Caco-2 (cell line): ENCODE measurements at regions not wholly inside any gene's neighbourhood (a gene's known extent, or its start where the extent isn't known, plus 50 kb on each side); places are given as distances from the start of the nearest gene placed in this dataset.

Source experiments
- BruUV-seq: library from RNA; stranded (reverse); fragments of 400-500 nt; replicated peaks from 2 replicates; lab custom pipeline; 2021; lab: Mats Ljungman, UMichigan
- CTCF ChIA-PET: fragments of 300-600 bp; sonication (Branson Sonifier 250); formaldehyde crosslinking; loops from one replicate; lab custom pipeline; 2022; ENCODE audit warnings: antibody characterized with exemption; lab: Charles Lee
- POLR2A ChIA-PET: fragments of 300-600 bp; sonication (Branson Sonifier 250); formaldehyde crosslinking; loops from one replicate; lab custom pipeline; 2022; ENCODE audit warnings: antibody characterized with exemption; lab: Charles Lee
- DNase-seq, 2 experiments: peaks; one replicate each; pipeline versions ENCODE4 v3.0.0 to v3.0.0-alpha.2; 2020 to 2022
- H3K27me3 ChIP-seq: replicated peaks from 2 replicates; pipeline ENCODE4 v1.6.0; 2011; ENCODE audit warnings: low read length; ENCODE audit not compliant: control insufficient read depth, insufficient read depth
- H3K36me3 ChIP-seq: 2 replicates; pipeline ENCODE4 v1.5.1; 2011; ENCODE audit warnings: low read length; ENCODE audit not compliant: control insufficient read depth, insufficient read depth
- H3K4me1 ChIP-seq: fragments of 250-450 bp; sonication (Bioruptor Pico); 2 replicates; pipeline ENCODE4 v1.5.1; 2020; ENCODE audit warnings: mild to moderate bottlenecking
- H3K4me3 ChIP-seq: 2 replicates; pipeline ENCODE4 v1.5.1; 2011; ENCODE audit warnings: low read depth, mild to moderate bottlenecking, control low read depth, low read length
- H3K9me3 ChIP-seq: fragments of 250-450 bp; sonication (Bioruptor Pico); 2 replicates; pipeline ENCODE4 v1.5.1; 2020; ENCODE audit warnings: mild to moderate bottlenecking, moderate library complexity
- H3K27ac Mint-ChIP-seq: one replicate; pipeline ENCODE4 v1.8.0; 2022; ENCODE audit warnings: mixed read lengths; ENCODE audit not compliant: unreplicated experiment
- H3K27me3 Mint-ChIP-seq: one replicate; pipeline ENCODE4 v1.8.0; 2022; ENCODE audit warnings: mixed read lengths; ENCODE audit not compliant: insufficient read depth, unreplicated experiment
- H3K36me3 Mint-ChIP-seq: one replicate; pipeline ENCODE4 v1.8.0; 2022; ENCODE audit warnings: mild to moderate bottlenecking, mixed read lengths; ENCODE audit not compliant: insufficient read depth, unreplicated experiment
- H3K4me1 Mint-ChIP-seq: one replicate; pipeline ENCODE4 v1.8.0; 2022; ENCODE audit warnings: low read depth, mixed read lengths; ENCODE audit not compliant: unreplicated experiment
- H3K4me3 Mint-ChIP-seq: one replicate; pipeline ENCODE4 v1.8.0; 2022; ENCODE audit warnings: mild to moderate bottlenecking, moderate library complexity, mixed read lengths; ENCODE audit not compliant: unreplicated experiment
- H3K9me3 Mint-ChIP-seq: one replicate; pipeline ENCODE4 v1.8.0; 2022; ENCODE audit warnings: mixed read lengths; ENCODE audit not compliant: unreplicated experiment
- CTCF ChIP-seq, 2 experiments: fragments of 200-600 bp in 1 of 2; IDR thresholded peaks; 1 replicate in 1 of 2; 2 replicates in 1 of 2; pipeline versions ENCODE4 v1.5.1 to v1.8.0; 2011 to 2022; ENCODE audit warnings: antibody characterized with exemption in 1 of 2, control low read depth in 1 of 2, inconsistent platforms in 1 of 2, low read depth in 1 of 2, low read length in 1 of 2, mild to moderate bottlenecking in 1 of 2, moderate library complexity in 1 of 2; ENCODE audit not compliant: insufficient read depth in 1 of 2, severe bottlenecking in 1 of 2, unreplicated experiment in 1 of 2
- intact Hi-C: fragments of 100-400 bp; cut with micrococcal nuclease; formaldehyde crosslinking; loops from one replicate; pipeline ENCODE4 v1.10.0; 2022; ENCODE audit not compliant: unreplicated experiment

GRCh38 chr5:6220346-6221088, 157.8 kb downstream of the MED10 start:
- no peaks in the 10 kb centered on the region for H3K36me3 ChIP-seq
- intact Hi-C loops = no loop called here
- TF ChIP-seq CTCF (IDR thresholded peaks at IDR 0.05; ENCODE audit: insufficient read depth in 1 of 2, low read depth in 1 of 2, low read length in 1 of 2, severe bottlenecking in 1 of 2, unreplicated experiment in 1 of 2) = no peak
- no peaks in the 10 kb centered on the region for H3K27me3 ChIP-seq
- no peaks in the 10 kb centered on the region for H3K9me3 ChIP-seq
- H3K4me1 ChIP-seq = no peaks in the 10 kb centered on the region
- H3K4me3 ChIP-seq = no peak overlapping the region
- no peaks in the 10 kb centered on the region for H3K4me1 Mint-ChIP-seq
- BruUV-seq = no TSS peak
- H3K27me3 Mint-ChIP-seq = peaks cover 9% of the 10 kb centered on the region
- H3K27ac Mint-ChIP-seq = no peak overlapping the region
- H3K9me3 Mint-ChIP-seq = no peaks in the 10 kb centered on the region
- no peak overlapping the region for H3K4me3 Mint-ChIP-seq
- H3K36me3 Mint-ChIP-seq = no peaks in the 10 kb centered on the region
- ChIA-PET CTCF (no interaction called here), POLR2A (no interaction called here)
- DNase-seq = no peak

- H3K4me1 Mint-ChIP-seq = no peaks in the 10 kb centered on the region
- BruUV-seq = no TSS peak
- H3K9me3 Mint-ChIP-seq = no peaks in the 10 kb centered on the region
- H3K4me3 Mint-ChIP-seq = no peak overlapping the region
- Histone ChIP-seq H3K4me3 (no peak overlapping the region), H3K4me1 (no peaks in the 10 kb centered on the region), H3K27me3 (no peaks in the 10 kb centered on the region), H3K36me3 (no peaks in the 10 kb centered on the region), H3K9me3 (no peaks in the 10 kb centered on the region)
- ChIA-PET POLR2A (no interaction called here), CTCF (no interaction called here)
- H3K27ac Mint-ChIP-seq = no peak overlapping the region
- intact Hi-C loops = no loop called here
- no peaks in the 10 kb centered on the region for H3K36me3 Mint-ChIP-seq
- no peak for TF ChIP-seq CTCF (IDR thresholded peaks at IDR 0.05; ENCODE audit: insufficient read depth in 1 of 2, low read depth in 1 of 2, low read length in 1 of 2, severe bottlenecking in 1 of 2, unreplicated experiment in 1 of 2)
- peaks cover 11% of the 10 kb centered on the region for H3K27me3 Mint-ChIP-seq
- DNase-seq = no peak
These were observed 159.8 kb downstream of the MED10 start for GRCh38 chr5:6218517-6218916.

GRCh38 chr5:6218116-6218515, 160.2 kb downstream of the MED10 start:
- Mint-ChIP-seq H3K36me3 (no peaks in the 10 kb centered on the region), H3K27ac (no peak overlapping the region)
- POLR2A ChIA-PET = no interaction called here

More at GRCh38 chr5:6218116-6218515, 160.2 kb downstream of the MED10 start:
- CTCF ChIA-PET = no interaction called here
- no peak for TF ChIP-seq CTCF (IDR thresholded peaks at IDR 0.05; ENCODE audit: insufficient read depth in 1 of 2, low read depth in 1 of 2, low read length in 1 of 2, severe bottlenecking in 1 of 2, unreplicated experiment in 1 of 2)
- DNase-seq = no peak
- intact Hi-C loops = no loop called here
- Mint-ChIP-seq H3K27me3 (peaks cover 9% of the 10 kb centered on the region), H3K4me3 (no peak overlapping the region), H3K9me3 (no peaks in the 10 kb centered on the region), H3K4me1 (no peaks in the 10 kb centered on the region)
- no peaks in the 10 kb centered on the region for H3K36me3 ChIP-seq
- no peak overlapping the region for H3K4me3 ChIP-seq
- no peaks in the 10 kb centered on the region for H3K9me3 ChIP-seq
- H3K4me1 ChIP-seq = no peaks in the 10 kb centered on the region
- BruUV-seq = no TSS peak
- H3K27me3 ChIP-seq = no peaks in the 10 kb centered on the region
